GM23338 (cell line): ENCODE measurements at regions not wholly inside any gene's neighbourhood (a gene's known extent, or its start where the extent isn't known, plus 50 kb on each side); places are given as distances from the start of the nearest gene placed in this dataset.

Experiments
- ATAC-seq: fragments of 200-7000 bp; cut with Tn5 transposase; 3 replicates; pipeline ENCODE4 v1.9.1; 2020
- DNase-seq: peaks from one replicate; pipeline ENCODE4 v3.0.0-alpha.2; 2015; ENCODE audit warnings: low spot score
- H2AFZ ChIP-seq: fragments of 200-600 bp; sonication (generic); 2 replicates; pipeline ENCODE4 v1.8.0; 2016; ENCODE audit warnings: antibody characterized with exemption, mild to moderate bottlenecking, moderate library complexity
- H3F3A ChIP-seq: fragments of 200-600 bp; sonication (generic); replicated peaks from 2 replicates; pipeline ENCODE4 v1.8.0; 2017; ENCODE audit warnings: antibody characterized with exemption, mixed run types, low read depth
- H3K27ac ChIP-seq: fragments of 200-600 bp; sonication (generic); 2 replicates; pipeline ENCODE4 v1.6.1; 2016; ENCODE audit warnings: low read depth
- H3K27me3 ChIP-seq: fragments of 200-600 bp; sonication (generic); 2 replicates; pipeline ENCODE4 v1.8.0; 2016; ENCODE audit warnings: mild to moderate bottlenecking, mixed run types, moderate library complexity; ENCODE audit not compliant: insufficient read depth
- H3K36me3 ChIP-seq: fragments of 200-600 bp; sonication (generic); 2 replicates; pipeline ENCODE4 v1.8.0; 2016; ENCODE audit warnings: mild to moderate bottlenecking; ENCODE audit not compliant: insufficient read depth
- H3K4me1 ChIP-seq: fragments of 200-600 bp; sonication (generic); 2 replicates; pipeline ENCODE4 v1.8.0; 2016; ENCODE audit warnings: mild to moderate bottlenecking, moderate library complexity; ENCODE audit not compliant: insufficient read depth
- H3K4me2 ChIP-seq: fragments of 200-600 bp; sonication (generic); 2 replicates; pipeline ENCODE4 v1.7.1; 2017; ENCODE audit warnings: mixed run types
- H3K4me3 ChIP-seq: fragments of 200-600 bp; sonication (generic); 2 replicates; pipeline ENCODE4 v1.6.1; 2016; ENCODE audit warnings: mixed run types
- H3K79me2 ChIP-seq: fragments of 200-600 bp; sonication (generic); replicated peaks from 2 replicates; pipeline ENCODE4 v1.8.0; 2017; ENCODE audit warnings: mild to moderate bottlenecking; ENCODE audit not compliant: insufficient read depth
- H3K9me2 ChIP-seq: fragments of 200-600 bp; sonication (generic); 2 replicates; pipeline ENCODE4 v1.8.0; 2017; ENCODE audit not compliant: insufficient read depth
- H4K20me1 ChIP-seq: fragments of 200-600 bp; sonication (generic); replicated peaks from 2 replicates; pipeline ENCODE4 v1.8.0; 2017; ENCODE audit warnings: mild to moderate bottlenecking; ENCODE audit not compliant: insufficient read depth
- H3K27ac Mint-ChIP-seq: 2 replicates; pipeline ENCODE4 v1.8.0; 2020; ENCODE audit warnings: inconsistent platforms, mild to moderate bottlenecking, moderate library complexity, mixed read lengths
- H3K27me3 Mint-ChIP-seq: 3 replicates; pipeline ENCODE4 v1.8.0; 2022; ENCODE audit warnings: low read depth, mild to moderate bottlenecking, moderate library complexity, mixed read lengths, inconsistent platforms; ENCODE audit not compliant: insufficient read depth, poor library complexity
- H3K36me3 Mint-ChIP-seq: 3 replicates; pipeline ENCODE4 v1.8.0; 2021; ENCODE audit warnings: low read depth, mild to moderate bottlenecking, inconsistent platforms, moderate library complexity, mixed read lengths
- H3K4me1 Mint-ChIP-seq: 3 replicates; pipeline ENCODE4 v1.8.0; 2020; ENCODE audit warnings: mild to moderate bottlenecking, inconsistent platforms, mixed read lengths
- H3K4me3 Mint-ChIP-seq: 3 replicates; pipeline ENCODE4 v1.8.0; 2021; ENCODE audit warnings: moderate library complexity, mild to moderate bottlenecking, inconsistent platforms, mixed read lengths
- H3K9me3 Mint-ChIP-seq: 3 replicates; pipeline ENCODE4 v1.8.0; 2020; ENCODE audit warnings: moderate library complexity, mild to moderate bottlenecking, inconsistent platforms, mixed read lengths
- CREB1 ChIP-seq: fragments of 250-450 bp; sonication (Bioruptor Pico); IDR thresholded peaks from 2 replicates; pipeline ENCODE4 v1.5.0; 2020; ENCODE audit warnings: low read depth, mild to moderate bottlenecking, moderate library complexity
- EZH2 ChIP-seq: fragments of 200-600 bp; sonication (generic); IDR thresholded peaks from one replicate; pipeline ENCODE4 v1.8.0; 2017; ENCODE audit warnings: antibody characterized with exemption, mild to moderate bottlenecking, low read depth; ENCODE audit not compliant: unreplicated experiment
- EZH2phosphoT487 ChIP-seq: fragments of 200-600 bp; sonication (generic); IDR thresholded peaks from one replicate; pipeline ENCODE4 v1.8.1; 2018; ENCODE audit warnings: antibody characterized with exemption; ENCODE audit not compliant: unreplicated experiment
- JUNB ChIP-seq: IDR thresholded peaks from one replicate; pipeline ENCODE4 v1.6.1; 2016; ENCODE audit warnings: antibody characterized with exemption; ENCODE audit not compliant: unreplicated experiment
- NANOG ChIP-seq: IDR thresholded peaks from 2 replicates; pipeline ENCODE4 v1.6.1; 2016; ENCODE audit warnings: antibody characterized with exemption, borderline replicate concordance
- POLR2AphosphoS5 ChIP-seq: IDR thresholded peaks from 2 replicates; pipeline ENCODE4 v1.6.1; 2016; ENCODE audit warnings: antibody characterized with exemption, low read depth
- STAT1 ChIP-seq: IDR thresholded peaks from one replicate; pipeline ENCODE4 v1.6.1; 2016; ENCODE audit warnings: antibody characterized with exemption; ENCODE audit not compliant: unreplicated experiment
- ZNF114 ChIP-seq: fragments of 250-450 bp; sonication (Bioruptor Pico); IDR thresholded peaks from 2 replicates; pipeline ENCODE4 v1.5.0; 2020; ENCODE audit warnings: mild to moderate bottlenecking, moderate library complexity
- ZNF331 ChIP-seq: fragments of 250-450 bp; sonication (Bioruptor Pico); IDR thresholded peaks from 2 replicates; pipeline ENCODE4 v1.5.0; 2020; ENCODE audit warnings: low read depth, mild to moderate bottlenecking, moderate library complexity
- TF ChIP-seq, protein P1 (sequence below), 2 experiments: fragments of 200-600 bp in 1 of 2; sonication (generic) in 1 of 2; conservative IDR thresholded peaks; 2 replicates each; pipeline versions ENCODE4 v1.5.1 to v1.6.1; 2016 to 2017; ENCODE audit warnings: antibody characterized with exemption in 2 of 2, low read depth in 2 of 2, mild to moderate bottlenecking in 2 of 2, moderate library complexity in 1 of 2
- TF ChIP-seq, protein P2 (sequence below): IDR thresholded peaks from 2 replicates; pipeline ENCODE4 v1.6.1; 2016; ENCODE audit warnings: antibody characterized with exemption
- TF ChIP-seq, protein P3 (sequence below): IDR thresholded peaks from one replicate; pipeline ENCODE4 v1.6.1; 2018; ENCODE audit warnings: antibody characterized with exemption; ENCODE audit not compliant: unreplicated experiment

DNA sequence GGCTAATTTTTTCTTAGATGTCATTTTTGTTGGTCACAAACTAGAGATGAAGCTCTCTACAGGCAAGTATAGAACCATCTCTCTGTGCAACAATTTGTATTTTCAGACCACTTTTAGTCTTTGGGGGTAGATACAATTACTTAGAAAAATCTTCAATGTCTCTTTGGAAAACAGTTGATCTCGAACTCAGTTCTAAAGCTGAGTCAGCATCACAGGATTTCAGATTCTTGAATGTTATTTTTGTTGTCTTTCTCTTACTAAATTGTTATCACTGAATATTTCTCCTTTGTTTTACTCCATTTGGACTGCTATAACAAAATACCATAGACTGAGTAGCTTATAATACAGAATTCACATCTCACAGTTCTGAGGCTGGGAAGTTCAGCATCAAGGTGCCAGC is 1557.0 kb downstream of the SI start:
- Mint-ChIP-seq H3K9me3 (no peaks in the 10 kb centered on the region), H3K4me1 (peaks cover 2% of the 10 kb centered on the region; the same call in 1 of the 3 replicates), H3K4me3 (no peak overlapping the region), H3K36me3 (no peaks in the 10 kb centered on the region), H3K27ac (no peak overlapping the region), H3K27me3 (peaks cover 2% of the 10 kb centered on the region)
- TF ChIP-seq EZH2phosphoT487, result no peak
- no peak for TF ChIP-seq ZNF114
- no peak for TF ChIP-seq NANOG
- TF ChIP-seq, protein P1, sequence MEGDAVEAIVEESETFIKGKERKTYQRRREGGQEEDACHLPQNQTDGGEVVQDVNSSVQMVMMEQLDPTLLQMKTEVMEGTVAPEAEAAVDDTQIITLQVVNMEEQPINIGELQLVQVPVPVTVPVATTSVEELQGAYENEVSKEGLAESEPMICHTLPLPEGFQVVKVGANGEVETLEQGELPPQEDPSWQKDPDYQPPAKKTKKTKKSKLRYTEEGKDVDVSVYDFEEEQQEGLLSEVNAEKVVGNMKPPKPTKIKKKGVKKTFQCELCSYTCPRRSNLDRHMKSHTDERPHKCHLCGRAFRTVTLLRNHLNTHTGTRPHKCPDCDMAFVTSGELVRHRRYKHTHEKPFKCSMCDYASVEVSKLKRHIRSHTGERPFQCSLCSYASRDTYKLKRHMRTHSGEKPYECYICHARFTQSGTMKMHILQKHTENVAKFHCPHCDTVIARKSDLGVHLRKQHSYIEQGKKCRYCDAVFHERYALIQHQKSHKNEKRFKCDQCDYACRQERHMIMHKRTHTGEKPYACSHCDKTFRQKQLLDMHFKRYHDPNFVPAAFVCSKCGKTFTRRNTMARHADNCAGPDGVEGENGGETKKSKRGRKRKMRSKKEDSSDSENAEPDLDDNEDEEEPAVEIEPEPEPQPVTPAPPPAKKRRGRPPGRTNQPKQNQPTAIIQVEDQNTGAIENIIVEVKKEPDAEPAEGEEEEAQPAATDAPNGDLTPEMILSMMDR (conservative IDR thresholded peaks at IDR 0.05; ENCODE audit: low read depth in 2 of 2), result no peak
- TF ChIP-seq JUNB, result no peak
- TF ChIP-seq, protein P2, sequence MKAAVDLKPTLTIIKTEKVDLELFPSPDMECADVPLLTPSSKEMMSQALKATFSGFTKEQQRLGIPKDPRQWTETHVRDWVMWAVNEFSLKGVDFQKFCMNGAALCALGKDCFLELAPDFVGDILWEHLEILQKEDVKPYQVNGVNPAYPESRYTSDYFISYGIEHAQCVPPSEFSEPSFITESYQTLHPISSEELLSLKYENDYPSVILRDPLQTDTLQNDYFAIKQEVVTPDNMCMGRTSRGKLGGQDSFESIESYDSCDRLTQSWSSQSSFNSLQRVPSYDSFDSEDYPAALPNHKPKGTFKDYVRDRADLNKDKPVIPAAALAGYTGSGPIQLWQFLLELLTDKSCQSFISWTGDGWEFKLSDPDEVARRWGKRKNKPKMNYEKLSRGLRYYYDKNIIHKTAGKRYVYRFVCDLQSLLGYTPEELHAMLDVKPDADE, result no peak
- Histone ChIP-seq H3F3A (no peaks in the 10 kb centered on the region), H3K9me2 (no peaks in the 10 kb centered on the region), H3K4me3 (no peak overlapping the region), H4K20me1 (no peaks in the 10 kb centered on the region), H3K79me2 (no peaks in the 10 kb centered on the region), H2AFZ (peak overlapping the region; percentile 4; the same call in 1 of the 2 replicates), H3K36me3 (no peaks in the 10 kb centered on the region), H3K4me2 (no peak overlapping the region), H3K27ac (no peak overlapping the region), H3K4me1 (peaks cover 3% of the 10 kb centered on the region; the same call in 1 of the 2 replicates), H3K27me3 (no peaks in the 10 kb centered on the region)
- ATAC-seq (no peak), DNase-seq (no peak)

DNA sequence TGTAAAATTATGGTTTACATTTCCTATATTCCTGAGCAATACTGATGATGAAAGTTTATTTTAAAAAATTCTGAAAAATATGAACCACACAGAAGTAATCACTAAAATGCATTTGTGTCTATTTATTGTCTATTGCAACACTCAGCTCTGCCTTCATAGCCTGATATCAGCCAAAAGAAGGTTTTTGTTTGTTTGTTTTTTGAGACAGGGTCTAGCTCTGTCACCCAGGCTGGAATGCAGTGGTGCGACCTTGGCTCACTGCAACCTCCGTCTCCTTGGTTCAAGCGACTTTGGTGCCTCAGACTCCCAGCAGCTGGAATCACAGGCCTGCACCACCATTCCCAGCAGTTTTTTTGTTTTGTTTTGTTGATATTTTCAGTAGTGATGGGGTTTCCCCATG is 1560.2 kb downstream of the SI start:
- no peak overlapping the region for H3K4me2 ChIP-seq
- no peak overlapping the region for H3K4me3 ChIP-seq
- ATAC-seq, result no peak
- DNase-seq, result no peak
- no peaks in the 10 kb centered on the region for H4K20me1 ChIP-seq
- Mint-ChIP-seq H3K27me3 (peaks cover 2% of the 10 kb centered on the region), H3K4me3 (no peak overlapping the region), H3K9me3 (no peaks in the 10 kb centered on the region), H3K4me1 (no peaks in the 10 kb centered on the region), H3K36me3 (no peaks in the 10 kb centered on the region), H3K27ac (no peak overlapping the region)
- no peaks in the 10 kb centered on the region for H3F3A ChIP-seq
- H3K27ac ChIP-seq, result no peak overlapping the region
- no peaks in the 10 kb centered on the region for H3K36me3 ChIP-seq
- no peak overlapping the region for H2AFZ ChIP-seq
- H3K9me2 ChIP-seq, result no peaks in the 10 kb centered on the region
- no peaks in the 10 kb centered on the region for H3K4me1 ChIP-seq
- H3K27me3 ChIP-seq, result no peaks in the 10 kb centered on the region
- H3K79me2 ChIP-seq, result no peaks in the 10 kb centered on the region
- TF ChIP-seq, protein P3, sequence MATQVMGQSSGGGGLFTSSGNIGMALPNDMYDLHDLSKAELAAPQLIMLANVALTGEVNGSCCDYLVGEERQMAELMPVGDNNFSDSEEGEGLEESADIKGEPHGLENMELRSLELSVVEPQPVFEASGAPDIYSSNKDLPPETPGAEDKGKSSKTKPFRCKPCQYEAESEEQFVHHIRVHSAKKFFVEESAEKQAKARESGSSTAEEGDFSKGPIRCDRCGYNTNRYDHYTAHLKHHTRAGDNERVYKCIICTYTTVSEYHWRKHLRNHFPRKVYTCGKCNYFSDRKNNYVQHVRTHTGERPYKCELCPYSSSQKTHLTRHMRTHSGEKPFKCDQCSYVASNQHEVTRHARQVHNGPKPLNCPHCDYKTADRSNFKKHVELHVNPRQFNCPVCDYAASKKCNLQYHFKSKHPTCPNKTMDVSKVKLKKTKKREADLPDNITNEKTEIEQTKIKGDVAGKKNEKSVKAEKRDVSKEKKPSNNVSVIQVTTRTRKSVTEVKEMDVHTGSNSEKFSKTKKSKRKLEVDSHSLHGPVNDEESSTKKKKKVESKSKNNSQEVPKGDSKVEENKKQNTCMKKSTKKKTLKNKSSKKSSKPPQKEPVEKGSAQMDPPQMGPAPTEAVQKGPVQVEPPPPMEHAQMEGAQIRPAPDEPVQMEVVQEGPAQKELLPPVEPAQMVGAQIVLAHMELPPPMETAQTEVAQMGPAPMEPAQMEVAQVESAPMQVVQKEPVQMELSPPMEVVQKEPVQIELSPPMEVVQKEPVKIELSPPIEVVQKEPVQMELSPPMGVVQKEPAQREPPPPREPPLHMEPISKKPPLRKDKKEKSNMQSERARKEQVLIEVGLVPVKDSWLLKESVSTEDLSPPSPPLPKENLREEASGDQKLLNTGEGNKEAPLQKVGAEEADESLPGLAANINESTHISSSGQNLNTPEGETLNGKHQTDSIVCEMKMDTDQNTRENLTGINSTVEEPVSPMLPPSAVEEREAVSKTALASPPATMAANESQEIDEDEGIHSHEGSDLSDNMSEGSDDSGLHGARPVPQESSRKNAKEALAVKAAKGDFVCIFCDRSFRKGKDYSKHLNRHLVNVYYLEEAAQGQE, result no peak
- TF ChIP-seq JUNB (no peak), ZNF331 (CRISPR knock-in tag) (no peak), ZNF114 (no peak), POLR2AphosphoS5 (no peak), CREB1 (CRISPR knock-in tag) (no peak), NANOG (no peak), STAT1 (no peak), EZH2 (no peak)
- TF ChIP-seq, protein P2, result no peak
- TF ChIP-seq, protein P1 (conservative IDR thresholded peaks at IDR 0.05; ENCODE audit: low read depth in 2 of 2), result no peak
